Endothelial cell of umbilical vein (primary cell): ENCODE measurements at regions not wholly inside any gene's neighbourhood (a gene's known extent, or its start where the extent isn't known, plus 50 kb on each side); places are given as distances from the start of the nearest gene placed in this dataset.

Experiments
- BruUV-seq: library from RNA; stranded (reverse); fragments of 400-500 nt; replicated peaks from 2 replicates; lab custom pipeline; 2021; lab: Mats Ljungman, UMichigan
- CTCF ChIA-PET: fragments of 300-600, 350-600 bp; sonication (Branson Sonifier 250); formaldehyde crosslinking; loops from one replicate; lab custom pipeline; 2021; ENCODE audit warnings: antibody characterized with exemption, inconsistent platforms; lab: Charles Lee
- POLR2A ChIA-PET: fragments of 300-600, 350-600 bp; sonication (Branson Sonifier 250); formaldehyde crosslinking; loops from one replicate; lab custom pipeline; 2021; ENCODE audit warnings: antibody characterized with exemption, inconsistent platforms; lab: Charles Lee
- DNase-seq: peaks from one replicate; pipeline ENCODE4 v3.0.0-alpha.2; 2011; ENCODE audit warnings: low read depth, low spot score
- FAIRE-seq: peaks from 2 replicates; lab custom pipeline; 2011; peaks lifted over from hg19 to GRCh38; lab: Jason Lieb, UNC
- H2AFZ ChIP-seq: 2 replicates; pipeline ENCODE4 v1.6.0; 2012; ENCODE audit warnings: low read depth, low read length, control low read depth, inconsistent platforms
- H3K27ac ChIP-seq: 2 replicates; pipeline ENCODE4 v1.5.1; 2011; ENCODE audit warnings: low read depth, mild to moderate bottlenecking, control low read depth, low read length, moderate library complexity; ENCODE audit not compliant: insufficient read depth
- H3K27me3 ChIP-seq, 2 experiments: 2 replicates each; pipeline versions ENCODE4 v1.6.0 to v1.6.1; 2011; ENCODE audit warnings: low read length in 2 of 2, mixed read lengths in 1 of 2; ENCODE audit not compliant: control insufficient read depth in 2 of 2, insufficient read depth in 2 of 2
- H3K36me3 ChIP-seq, 2 experiments: 2 replicates in 1 of 2; 3 replicates in 1 of 2; pipeline ENCODE4 v1.5.1; 2011; ENCODE audit warnings: low read length in 2 of 2, mild to moderate bottlenecking in 1 of 2, moderate library complexity in 1 of 2; ENCODE audit not compliant: control insufficient read depth in 2 of 2, insufficient read depth in 2 of 2; ENCODE audit errors: extremely low read depth in 1 of 2
- H3K4me1 ChIP-seq: 3 replicates; pipeline ENCODE4 v1.5.1; 2011; ENCODE audit warnings: mild to moderate bottlenecking, low read length; ENCODE audit not compliant: control insufficient read depth, insufficient read depth; ENCODE audit errors: extremely low read depth
- H3K4me2 ChIP-seq: 2 replicates; pipeline ENCODE4 v1.6.1; 2011; ENCODE audit warnings: low read length, control low read depth, mixed read lengths; ENCODE audit not compliant: insufficient read depth
- H3K4me3 ChIP-seq, 3 experiments: fragments of 200-600 bp in 1 of 3; sonication (generic), shearing (Covaris generic) in 1 of 3; replicated peaks in 1 of 3; 2 replicates each; pipeline ENCODE4 v1.5.1; 2011 to 2016; ENCODE audit warnings: control low read depth in 3 of 3, low read length in 3 of 3, mild to moderate bottlenecking in 2 of 3, inconsistent platforms in 1 of 3, low read depth in 1 of 3, moderate library complexity in 1 of 3; ENCODE audit not compliant: insufficient read depth in 1 of 3
- H3K79me2 ChIP-seq: 2 replicates; pipeline ENCODE4 v1.6.0; 2012; ENCODE audit warnings: low read length, inconsistent platforms; ENCODE audit not compliant: control insufficient read depth, insufficient read depth
- H3K9ac ChIP-seq: replicated peaks from 2 replicates; pipeline ENCODE3; 2011; ENCODE audit warnings: low read length, control low read depth; ENCODE audit not compliant: insufficient read depth; ENCODE audit errors: extremely low read depth
- H3K9me1 ChIP-seq: replicated peaks from 3 replicates; pipeline ENCODE4 v1.6.0; 2011; ENCODE audit warnings: mild to moderate bottlenecking, low read length; ENCODE audit not compliant: control insufficient read depth, insufficient read depth; ENCODE audit errors: extremely low read depth
- H3K9me3 ChIP-seq: replicated peaks from 2 replicates; pipeline ENCODE4 v1.5.1; 2012; ENCODE audit warnings: low read length, inconsistent platforms; ENCODE audit not compliant: control insufficient read depth, insufficient read depth
- H4K20me1 ChIP-seq: replicated peaks from 2 replicates; pipeline ENCODE3; 2011; ENCODE audit warnings: mild to moderate bottlenecking, low read length; ENCODE audit not compliant: control insufficient read depth, insufficient read depth; ENCODE audit errors: extremely low read depth
- EZH2 ChIP-seq: IDR thresholded peaks from 2 replicates; pipeline ENCODE4 v1.6.1; 2012; ENCODE audit warnings: borderline replicate concordance, low read depth, mild to moderate bottlenecking, moderate library complexity, low read length, inconsistent platforms; ENCODE audit not compliant: severe bottlenecking
- FOS ChIP-seq: IDR thresholded peaks from 2 replicates; pipeline ENCODE4 v1.6.1; 2011; ENCODE audit warnings: mild to moderate bottlenecking, low read length, moderate library complexity, borderline replicate concordance; ENCODE audit not compliant: insufficient read depth
- GATA2 ChIP-seq: IDR thresholded peaks from 2 replicates; pipeline ENCODE4 v1.7.0; 2011; ENCODE audit warnings: low read depth, mild to moderate bottlenecking, moderate library complexity, mixed read lengths, low read length; ENCODE audit not compliant: insufficient read length, insufficient read depth
- JUN ChIP-seq: IDR thresholded peaks from 2 replicates; pipeline ENCODE4 v1.6.1; 2011; ENCODE audit warnings: borderline replicate concordance, low read depth; ENCODE audit not compliant: insufficient read length, insufficient read depth
- MYC ChIP-seq: IDR thresholded peaks from one replicate; pipeline ENCODE4 v1.6.1; 2011; ENCODE audit warnings: mild to moderate bottlenecking, low read depth, low read length
- POLR2A ChIP-seq: IDR thresholded peaks from 2 replicates; pipeline ENCODE4 v1.6.1; 2012; ENCODE audit warnings: low read depth, mild to moderate bottlenecking, control low read depth, low read length
- POLR2AphosphoS5 ChIP-seq: IDR thresholded peaks from 2 replicates; pipeline ENCODE4 v1.6.1; 2012; ENCODE audit warnings: low read depth, mild to moderate bottlenecking, control low read depth, low read length, moderate library complexity; ENCODE audit not compliant: insufficient read depth
- dilution Hi-C: fragments of 300-500 bp; cut with MboI; formaldehyde crosslinking; loops from one replicate; pipeline ENCODE4 v1.15.0; 2019; ENCODE audit warnings: low sequenced_read_pairs; ENCODE audit not compliant: extremely low pct_ligation_motif_present
- intact Hi-C: fragments of 100-400 bp; cut with micrococcal nuclease; formaldehyde crosslinking; loops from one replicate; pipeline ENCODE4 v1.10.0; 2022
- TF ChIP-seq, protein P1 (sequence below): IDR thresholded peaks from 2 replicates; pipeline ENCODE4 v1.6.1; 2011; ENCODE audit not compliant: insufficient read depth, insufficient read length
- TF ChIP-seq, protein P2 (sequence below), 2 donors: IDR thresholded peaks; 1 replicate in 1 of 2; 2 replicates in 1 of 2; pipeline ENCODE4 v1.5.1; 2011; ENCODE audit warnings: low read length in 2 of 2, mild to moderate bottlenecking in 2 of 2, moderate library complexity in 2 of 2, control low read depth in 1 of 2, inconsistent platforms in 1 of 2, low read depth in 1 of 2; ENCODE audit not compliant: insufficient read depth in 1 of 2; ENCODE audit errors: extremely low read depth in 1 of 2

DNA sequence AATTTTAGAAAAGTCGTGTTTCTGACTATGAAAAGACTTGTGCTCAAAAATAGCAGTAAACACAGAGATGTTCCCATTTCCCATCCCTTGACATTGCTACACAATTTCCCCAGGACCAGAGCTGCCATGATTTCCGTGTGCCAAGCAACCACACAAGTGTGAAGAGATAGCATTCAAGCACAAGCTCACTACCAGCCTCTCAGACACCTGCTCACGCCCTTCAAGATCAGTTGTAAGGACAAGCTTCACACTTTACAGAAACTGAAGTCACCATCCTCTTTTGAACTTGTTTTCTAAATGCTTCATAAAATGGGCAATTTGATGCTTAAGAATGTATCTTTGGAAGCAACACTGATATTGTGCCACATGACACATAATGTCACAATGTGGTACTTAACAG, 333.1 kb downstream of the CAAP1 start:
- POLR2A ChIA-PET: no interaction called here
- H3K79me2 ChIP-seq: no peaks in the 10 kb centered on the region
- no peaks in the 10 kb centered on the region for H3K36me3 ChIP-seq
- dilution Hi-C loops: no loop called here
- H4K20me1 ChIP-seq: no peaks in the 10 kb centered on the region
- CTCF ChIA-PET: no interaction called here
- H2AFZ ChIP-seq: no peak overlapping the region
- H3K27ac ChIP-seq: no peak overlapping the region
- FAIRE-seq (no peak), DNase-seq (no peak)
- no peaks in the 10 kb centered on the region for H3K9me3 ChIP-seq
- no peak overlapping the region for H3K4me2 ChIP-seq
- no peak overlapping the region for H3K4me3 ChIP-seq
- H3K9me1 ChIP-seq: no peaks in the 10 kb centered on the region
- H3K9ac ChIP-seq: no peak overlapping the region
- no peaks in the 10 kb centered on the region for H3K27me3 ChIP-seq
- BruUV-seq: no TSS peak
- intact Hi-C loops: no loop called here
- TF ChIP-seq FOS (no peak), EZH2 (no peak), MYC (no peak), POLR2A (no peak), POLR2AphosphoS5 (no peak), JUN (no peak), GATA2 (no peak)
- TF ChIP-seq, protein P1, sequence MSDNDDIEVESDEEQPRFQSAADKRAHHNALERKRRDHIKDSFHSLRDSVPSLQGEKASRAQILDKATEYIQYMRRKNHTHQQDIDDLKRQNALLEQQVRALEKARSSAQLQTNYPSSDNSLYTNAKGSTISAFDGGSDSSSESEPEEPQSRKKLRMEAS: no peak
- TF ChIP-seq, protein P2, sequence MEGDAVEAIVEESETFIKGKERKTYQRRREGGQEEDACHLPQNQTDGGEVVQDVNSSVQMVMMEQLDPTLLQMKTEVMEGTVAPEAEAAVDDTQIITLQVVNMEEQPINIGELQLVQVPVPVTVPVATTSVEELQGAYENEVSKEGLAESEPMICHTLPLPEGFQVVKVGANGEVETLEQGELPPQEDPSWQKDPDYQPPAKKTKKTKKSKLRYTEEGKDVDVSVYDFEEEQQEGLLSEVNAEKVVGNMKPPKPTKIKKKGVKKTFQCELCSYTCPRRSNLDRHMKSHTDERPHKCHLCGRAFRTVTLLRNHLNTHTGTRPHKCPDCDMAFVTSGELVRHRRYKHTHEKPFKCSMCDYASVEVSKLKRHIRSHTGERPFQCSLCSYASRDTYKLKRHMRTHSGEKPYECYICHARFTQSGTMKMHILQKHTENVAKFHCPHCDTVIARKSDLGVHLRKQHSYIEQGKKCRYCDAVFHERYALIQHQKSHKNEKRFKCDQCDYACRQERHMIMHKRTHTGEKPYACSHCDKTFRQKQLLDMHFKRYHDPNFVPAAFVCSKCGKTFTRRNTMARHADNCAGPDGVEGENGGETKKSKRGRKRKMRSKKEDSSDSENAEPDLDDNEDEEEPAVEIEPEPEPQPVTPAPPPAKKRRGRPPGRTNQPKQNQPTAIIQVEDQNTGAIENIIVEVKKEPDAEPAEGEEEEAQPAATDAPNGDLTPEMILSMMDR (IDR thresholded peaks at IDR 0.05; ENCODE audit: extremely low read depth in 1 of 2, insufficient read depth in 1 of 2, low read depth in 1 of 2, low read length in 2 of 2): no peak
- H3K4me1 ChIP-seq: no peaks in the 10 kb centered on the region
